KBM-7 (cell line): ENCODE measurements at regions not wholly inside any gene's neighbourhood (a gene's known extent, or its start where the extent isn't known, plus 50 kb on each side); places are given as distances from the start of the nearest gene placed in this dataset.

Experiments
- DNase-seq: peaks from one replicate; pipeline ENCODE4 v3.0.0-alpha.2; 2015
- in situ Hi-C: fragments of 300-500 bp; cut with MboI; formaldehyde crosslinking; loops from 2 replicates; pipeline ENCODE4 v1.14.3; 2020; ENCODE audit warnings: low sequenced_read_pairs, low pct_unique_long_range_greater_than_20kb, mixed read lengths

DNA sequence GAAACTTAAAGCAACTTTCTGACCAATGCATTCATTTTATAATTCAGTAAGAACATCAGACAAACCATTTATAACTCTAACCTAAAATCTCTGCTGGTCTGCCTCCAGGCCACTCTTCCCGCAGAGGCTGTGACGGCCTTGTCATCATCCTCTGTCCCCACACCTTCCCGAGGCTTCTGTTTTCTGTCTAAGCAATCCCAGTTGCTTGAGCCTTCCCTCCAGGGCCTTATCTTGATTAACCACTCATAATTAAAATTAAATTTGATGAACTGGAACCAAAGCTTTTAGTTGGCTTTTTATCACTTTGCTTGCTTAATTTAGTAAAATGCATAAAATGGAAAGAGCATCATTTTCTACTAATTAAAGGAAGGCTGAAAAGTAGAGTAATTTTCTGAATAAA lies 312.4 kb downstream of the DIRAS2 start:
- no peak for DNase-seq
- in situ Hi-C loops = no loop called here

DNA sequence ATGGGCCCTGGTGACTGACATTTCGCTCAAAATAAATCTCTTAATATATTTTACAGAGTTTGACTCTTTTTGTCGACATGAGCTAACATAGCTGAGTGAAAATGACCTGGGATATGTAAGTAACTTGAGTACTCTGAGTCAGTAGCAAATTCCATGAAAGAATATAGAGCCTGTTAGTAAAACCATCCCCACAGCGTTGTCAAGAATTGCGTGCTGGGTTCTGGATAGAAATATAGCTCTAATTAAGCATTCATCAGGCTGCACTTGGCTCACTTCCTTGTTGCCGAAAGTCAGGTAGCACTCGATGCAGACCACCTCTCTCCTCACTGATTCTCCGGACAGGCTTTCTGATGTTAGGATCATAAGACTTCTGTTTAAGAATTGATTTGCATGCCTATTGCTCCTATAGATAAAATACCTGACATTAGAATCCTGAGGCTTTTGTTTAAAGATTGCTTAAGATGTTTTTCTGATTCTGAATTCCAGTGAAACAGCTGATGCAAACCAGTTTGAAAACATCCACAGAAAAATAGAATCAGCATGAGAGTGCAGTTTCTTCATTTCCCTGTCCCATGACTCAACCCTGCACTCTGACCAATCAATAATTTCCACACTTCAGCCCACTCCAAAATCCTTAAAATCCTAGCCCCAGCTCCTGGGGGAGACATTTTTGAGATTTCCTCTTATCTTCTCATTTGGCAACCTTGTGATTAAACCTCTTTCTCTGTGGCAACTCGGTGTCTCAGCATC lies 310.6 kb downstream of the DIRAS2 start:
- in situ Hi-C loops = no loop called here
- DNase-seq = no peak

DNA sequence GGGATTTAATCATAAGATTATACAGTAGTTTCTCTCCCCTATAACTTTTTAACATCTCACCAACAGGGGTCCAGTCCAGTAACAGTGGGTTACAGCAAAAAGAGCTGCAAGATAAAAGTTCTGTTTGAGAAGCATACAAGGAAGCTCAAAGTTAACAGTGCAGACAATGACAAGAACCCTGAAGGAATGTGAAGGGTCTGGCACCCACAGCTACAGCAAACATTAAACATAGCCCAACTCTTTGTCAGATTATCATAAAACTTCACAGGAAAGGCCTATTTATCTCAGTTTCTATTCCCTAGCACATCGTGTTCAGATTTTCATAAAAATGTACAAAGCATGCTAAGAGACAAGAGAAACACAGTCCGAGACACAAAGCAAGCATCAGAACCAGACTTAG lies 309.4 kb downstream of the DIRAS2 start:
- no peak for DNase-seq
- in situ Hi-C loops = no loop called here

DNA sequence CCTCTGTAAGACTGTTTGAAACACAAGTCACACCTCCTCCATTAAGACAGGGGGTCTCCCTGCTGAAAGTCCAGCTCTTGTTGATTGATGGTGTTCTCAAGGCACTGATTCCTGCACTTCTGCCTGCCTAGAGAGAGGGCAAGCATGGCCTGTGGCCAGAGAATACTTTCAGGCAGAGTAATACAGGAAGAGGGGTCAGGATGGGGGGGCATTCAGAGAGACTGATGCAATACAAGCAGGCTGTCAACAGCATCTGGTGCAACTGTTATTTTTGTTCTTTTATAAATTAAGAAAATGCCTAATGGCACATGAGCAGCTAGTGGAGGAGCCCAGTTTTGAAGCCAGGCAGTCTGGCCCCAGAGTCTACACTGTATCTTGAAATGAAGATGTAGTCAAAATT lies 302.2 kb downstream of the DIRAS2 start:
- DNase-seq = no peak
- in situ Hi-C loops = no loop called here

DNA sequence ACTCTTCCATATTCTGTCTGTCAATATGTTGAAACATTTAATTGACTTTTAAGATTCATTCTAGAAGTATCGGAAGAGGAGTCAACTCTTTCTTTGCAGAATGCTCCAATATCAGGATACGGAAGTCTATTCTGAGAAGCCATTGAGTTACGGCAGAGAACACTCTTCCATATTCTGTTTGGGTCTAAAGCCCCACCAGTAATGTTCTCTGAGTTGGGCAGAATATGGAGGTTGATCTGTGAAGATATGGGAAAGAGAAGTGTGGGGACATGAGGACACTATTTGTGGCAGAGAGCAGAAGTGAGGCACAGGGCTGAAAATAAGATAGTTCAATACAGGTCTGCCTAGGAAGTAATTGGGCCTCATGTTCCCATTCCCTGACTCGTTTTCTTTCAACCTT lies 300.0 kb downstream of the DIRAS2 start:
- no peak for DNase-seq
- in situ Hi-C loops = no loop called here

DNA sequence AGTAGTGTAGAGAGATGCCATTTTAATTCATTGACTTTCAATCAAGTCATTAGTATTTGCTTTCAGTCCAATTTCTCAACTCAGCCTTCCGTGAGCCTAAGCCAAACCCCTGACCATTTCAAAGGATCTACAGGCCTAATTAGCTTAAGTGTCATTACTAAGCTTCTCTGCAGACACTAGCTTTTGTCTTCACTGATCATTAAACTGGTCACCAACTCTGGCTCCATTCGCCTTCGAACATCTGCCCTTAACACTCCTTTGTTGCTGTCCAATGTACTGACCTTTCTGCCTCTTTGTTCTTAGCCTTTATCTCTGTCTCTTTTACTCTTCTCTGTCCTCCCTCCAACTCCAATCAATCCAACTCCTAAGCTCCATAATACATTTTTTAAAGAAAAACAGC lies 299.3 kb downstream of the DIRAS2 start:
- DNase-seq = peak; percentile 1
- in situ Hi-C loops = no loop called here

DNA sequence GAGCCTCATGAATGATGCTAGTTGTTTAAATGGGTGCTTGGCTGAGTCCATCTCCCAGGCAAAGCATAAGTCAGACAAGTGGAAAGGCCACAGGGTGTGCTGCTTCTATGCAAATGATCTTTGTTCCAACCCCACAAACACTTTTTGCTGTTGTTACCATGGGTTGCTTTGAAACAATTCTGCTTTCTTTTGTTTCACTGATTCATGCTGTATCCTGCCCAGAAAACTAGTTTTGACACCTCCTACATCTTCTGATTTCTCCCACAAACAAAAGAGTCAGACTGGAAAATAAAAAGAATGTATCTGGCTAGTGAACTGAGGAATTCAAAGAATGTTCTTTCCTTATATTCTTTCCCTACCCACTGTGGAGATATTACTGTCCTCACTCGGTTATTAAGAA lies 298.6 kb downstream of the DIRAS2 start:
- no peak for DNase-seq
- in situ Hi-C loops = no loop called here

DNA sequence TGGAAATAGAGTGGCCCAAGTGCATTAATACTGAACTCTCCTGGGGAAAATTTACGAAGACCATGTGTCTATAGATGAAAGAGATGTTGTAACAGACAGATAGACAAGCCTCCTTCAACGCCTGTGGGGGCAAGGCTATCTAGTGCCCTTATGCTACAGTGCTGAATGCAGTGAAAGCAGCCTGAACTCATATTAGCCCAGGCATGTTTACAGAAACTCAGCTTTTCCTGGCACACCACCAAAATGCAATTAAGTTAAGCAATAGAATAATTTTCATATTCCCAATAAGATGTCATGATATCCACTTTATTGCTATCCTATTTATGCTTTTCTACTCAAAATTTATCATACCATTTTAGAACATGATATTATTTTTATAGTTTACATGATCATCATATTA lies 277.0 kb downstream of the DIRAS2 start:
- in situ Hi-C loops = no loop called here
- no peak for DNase-seq

DNA sequence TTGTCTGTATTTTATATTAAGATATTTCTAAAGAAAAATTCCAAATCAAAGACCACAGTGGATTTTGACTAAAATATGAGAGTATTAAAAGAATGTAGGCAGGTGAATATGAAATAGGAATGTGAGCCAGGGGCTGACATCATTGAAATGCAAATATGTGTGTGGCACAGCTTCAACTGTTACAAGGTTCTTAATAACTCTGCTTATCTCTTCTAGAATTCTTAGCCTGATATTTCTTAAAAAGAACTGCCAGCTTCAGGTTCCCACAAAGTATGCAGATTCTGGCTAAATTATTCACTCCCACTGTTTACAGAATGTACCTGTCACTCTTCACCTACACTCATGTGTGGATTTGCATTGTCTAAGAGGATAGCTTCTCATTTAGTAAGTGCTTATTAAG lies 274.4 kb downstream of the DIRAS2 start:
- in situ Hi-C loops = no loop called here
- DNase-seq = no peak

DNA sequence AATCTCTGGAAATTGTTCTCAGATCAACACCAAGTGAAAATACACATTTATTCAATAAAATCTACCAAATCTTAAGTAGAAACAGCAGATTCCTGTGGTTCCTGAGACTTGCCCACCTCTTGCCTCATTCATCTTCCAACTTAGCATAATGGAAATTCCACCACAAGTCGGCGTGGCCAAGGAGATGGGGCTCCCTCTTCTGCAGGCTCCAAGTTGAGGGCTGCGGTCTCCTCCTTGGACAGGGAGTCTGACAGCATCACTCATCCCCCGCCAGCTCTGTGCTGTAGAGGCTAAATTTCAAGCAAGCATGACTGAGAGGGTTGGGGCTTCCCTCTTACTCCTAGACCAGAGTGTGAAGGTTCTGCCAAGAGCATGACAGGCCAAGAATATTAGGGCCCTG lies 273.7 kb downstream of the DIRAS2 start:
- in situ Hi-C loops = no loop called here

DNA sequence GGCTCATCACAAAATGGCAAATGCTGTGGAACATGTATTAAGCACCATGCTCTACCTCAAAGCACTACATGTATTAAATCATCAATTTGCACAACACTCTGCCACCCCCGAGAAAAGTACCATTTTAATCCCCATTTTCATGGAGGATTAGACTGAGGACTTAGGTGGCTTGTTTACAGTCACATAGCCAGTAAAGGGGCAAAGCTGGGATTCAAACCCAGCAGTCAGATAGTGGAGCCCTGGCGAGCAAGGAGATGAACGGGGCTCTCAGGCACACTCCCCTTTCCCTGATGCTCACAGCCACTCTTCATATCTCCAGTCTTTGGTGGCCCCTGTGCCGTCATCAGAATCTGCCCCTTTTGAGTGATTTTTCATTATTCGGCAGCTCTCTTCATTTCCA lies 262.9 kb downstream of the DIRAS2 start:
- no peak for DNase-seq
- in situ Hi-C loops = no loop called here

More for the DNA sequence above, 273.7 kb downstream of the DIRAS2 start:
- no peak for DNase-seq

DNA sequence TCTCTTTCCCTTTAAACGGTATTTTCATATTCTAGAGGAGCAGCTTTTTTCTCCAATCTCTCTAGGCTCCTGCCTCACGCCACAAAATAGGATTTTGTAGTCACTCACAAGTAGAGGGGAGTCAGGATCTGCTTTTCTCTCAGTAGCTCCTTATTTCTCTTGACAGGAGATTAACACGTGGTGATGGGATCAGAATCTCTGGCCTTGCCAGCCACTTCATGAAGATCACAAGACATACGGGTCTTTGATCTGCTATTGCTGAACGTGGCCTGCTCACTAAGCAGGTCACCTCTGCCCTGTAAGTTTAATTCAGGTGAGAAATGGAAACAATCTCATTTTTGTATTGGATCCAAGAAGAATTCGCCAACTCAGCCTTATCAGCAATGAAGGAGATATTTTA lies 257.5 kb downstream of the DIRAS2 start:
- DNase-seq = no peak
- in situ Hi-C loops = no loop called here

DNA sequence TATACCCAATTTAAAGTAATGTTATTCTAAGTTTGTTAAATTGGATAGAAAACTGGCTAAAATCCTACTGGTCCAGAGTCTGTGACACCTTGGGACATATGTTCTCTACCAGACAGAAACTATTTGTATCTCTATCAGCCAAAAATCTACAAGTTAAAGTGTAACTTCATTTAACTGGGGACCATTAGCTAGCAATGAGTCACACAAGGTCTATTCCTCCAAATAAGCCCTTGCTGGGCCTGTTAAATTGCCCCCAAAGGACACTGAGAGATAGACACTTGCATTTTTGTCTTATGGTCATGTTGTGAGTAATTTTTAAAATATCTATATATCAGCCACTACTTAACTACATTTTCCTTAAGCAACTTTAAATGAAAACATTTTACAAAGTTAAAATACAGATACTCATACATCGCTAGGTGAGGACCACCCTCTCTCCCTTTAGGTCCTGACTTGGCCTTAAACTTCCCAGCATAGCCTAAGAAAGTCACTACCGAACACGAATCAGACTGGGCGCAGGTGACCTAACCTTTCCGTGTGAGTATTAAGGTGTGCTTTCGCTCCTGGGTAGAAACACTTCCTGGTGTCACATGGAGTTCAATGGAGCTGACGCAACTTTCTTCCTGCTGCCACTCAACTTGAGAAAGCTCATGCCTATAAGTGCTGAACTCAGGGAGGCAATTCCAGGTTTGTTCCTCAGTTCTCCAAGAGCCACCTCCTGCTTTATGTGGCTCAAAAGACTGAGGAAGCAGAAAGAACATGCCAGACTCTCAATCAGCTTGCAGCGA lies 249.1 kb downstream of the DIRAS2 start:
- no peak for DNase-seq
- in situ Hi-C loops = no loop called here

DNA sequence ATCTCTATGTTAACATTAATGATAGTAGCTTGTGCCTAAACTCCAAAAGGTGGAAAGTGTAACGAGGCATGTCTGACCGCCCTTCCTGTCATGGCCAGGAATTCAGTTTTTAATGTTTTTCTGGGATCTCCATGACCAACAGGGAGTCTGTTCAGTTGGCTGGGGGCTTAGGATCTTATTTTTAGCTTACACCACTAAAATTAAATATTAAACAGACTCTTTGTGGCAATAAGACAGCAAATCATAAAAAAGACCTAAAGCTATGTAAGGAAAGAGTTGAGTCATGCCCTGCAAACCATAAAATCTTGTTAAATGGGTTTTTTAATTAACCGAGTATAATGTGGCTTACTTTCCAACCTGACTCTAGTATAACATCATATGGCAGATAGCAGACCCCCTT lies 247.8 kb downstream of the DIRAS2 start:
- DNase-seq = no peak
- in situ Hi-C loops = no loop called here

DNA sequence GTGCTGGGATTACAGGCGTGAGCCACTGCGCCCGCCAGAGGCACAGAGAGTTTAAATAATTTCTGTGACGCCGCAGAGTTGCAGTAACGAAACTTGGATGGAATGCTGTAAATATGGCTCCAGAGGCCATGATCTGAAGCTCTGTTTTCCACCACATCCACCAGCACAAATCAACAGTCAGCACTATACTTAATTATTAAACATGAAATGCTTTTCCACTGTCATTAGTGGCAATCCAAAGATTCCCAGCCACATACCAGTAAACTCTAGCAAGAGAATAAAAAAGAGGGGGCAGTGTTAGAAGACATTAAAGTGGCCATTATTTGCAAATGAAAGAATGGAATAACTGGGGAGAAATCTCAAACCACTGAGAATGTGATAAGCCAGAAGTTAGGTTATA lies 242.5 kb downstream of the DIRAS2 start:
- in situ Hi-C loops = no loop called here
- DNase-seq = no peak

DNA sequence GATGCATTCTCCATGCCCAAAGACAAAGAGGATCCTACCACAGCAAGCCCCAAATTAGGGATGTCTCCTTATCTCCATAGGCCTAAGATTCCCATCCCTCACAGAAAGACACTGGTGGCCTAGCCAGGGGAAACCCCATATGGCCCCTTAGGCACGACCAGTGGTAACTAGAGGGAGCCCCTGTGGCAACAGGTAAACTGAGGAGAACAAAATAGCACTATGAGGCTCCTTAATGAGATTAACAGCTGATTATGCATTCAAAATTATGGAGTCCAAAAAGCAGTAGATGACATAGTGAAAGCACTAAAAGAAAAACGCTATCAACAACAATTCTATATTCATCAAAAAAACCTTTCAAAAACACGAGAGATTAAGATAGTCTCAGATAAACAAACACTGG lies 234.0 kb downstream of the DIRAS2 start:
- in situ Hi-C loops = no loop called here
- no peak for DNase-seq

DNA sequence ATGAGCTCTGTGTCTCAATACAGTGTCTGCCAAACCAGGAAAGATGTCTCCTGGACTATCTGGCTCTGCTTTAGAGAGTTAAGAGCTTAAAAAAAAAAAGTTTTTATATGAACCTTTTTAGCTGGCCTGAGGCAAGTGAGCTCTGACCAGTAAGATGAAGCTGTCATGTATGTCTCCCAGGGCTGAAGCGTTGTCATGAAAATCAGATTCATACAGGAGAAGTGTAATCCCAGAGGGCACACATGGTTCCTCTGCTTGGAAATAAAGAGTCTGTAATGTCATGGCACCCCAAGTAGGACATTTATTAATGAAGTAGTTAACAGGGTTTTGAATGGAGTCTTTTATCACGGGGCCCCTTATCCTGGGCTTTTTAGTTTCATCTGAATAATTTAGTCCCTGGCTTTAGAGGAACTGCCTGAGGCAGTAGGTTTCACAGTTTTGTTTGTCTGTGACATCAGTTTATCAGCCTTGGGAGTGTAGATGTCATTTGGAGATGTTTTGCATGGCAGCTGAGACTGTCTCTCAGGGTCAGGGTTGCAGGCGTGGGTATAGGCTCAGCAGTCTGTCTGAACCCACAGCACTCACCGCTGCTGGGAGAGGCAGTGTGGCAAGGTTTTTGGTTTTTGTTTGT lies 223.3 kb downstream of the DIRAS2 start:
- no peak for DNase-seq

DNA sequence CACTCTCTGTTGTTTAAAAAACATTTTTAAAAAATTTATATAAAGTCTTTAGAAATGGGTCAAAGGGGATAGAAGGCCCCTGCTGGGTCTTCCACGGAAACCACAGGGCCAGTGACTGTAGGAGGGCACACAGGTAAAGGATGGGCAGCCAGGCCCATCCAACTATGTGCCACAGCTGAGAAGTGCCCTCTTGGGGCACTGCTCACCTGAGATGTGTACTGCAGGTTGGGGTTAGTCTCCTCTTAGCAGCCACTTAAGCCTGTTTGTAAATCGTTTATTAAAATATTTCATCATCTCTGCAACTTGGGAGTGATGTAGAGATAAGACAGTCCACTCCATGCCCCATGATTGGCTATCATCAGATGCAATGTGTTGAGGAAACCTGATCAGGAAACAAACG lies 222.4 kb downstream of the DIRAS2 start:
- in situ Hi-C loops = no loop called here
- DNase-seq = no peak

More for the DNA sequence above, 223.3 kb downstream of the DIRAS2 start:
- in situ Hi-C loops = no loop called here

DNA sequence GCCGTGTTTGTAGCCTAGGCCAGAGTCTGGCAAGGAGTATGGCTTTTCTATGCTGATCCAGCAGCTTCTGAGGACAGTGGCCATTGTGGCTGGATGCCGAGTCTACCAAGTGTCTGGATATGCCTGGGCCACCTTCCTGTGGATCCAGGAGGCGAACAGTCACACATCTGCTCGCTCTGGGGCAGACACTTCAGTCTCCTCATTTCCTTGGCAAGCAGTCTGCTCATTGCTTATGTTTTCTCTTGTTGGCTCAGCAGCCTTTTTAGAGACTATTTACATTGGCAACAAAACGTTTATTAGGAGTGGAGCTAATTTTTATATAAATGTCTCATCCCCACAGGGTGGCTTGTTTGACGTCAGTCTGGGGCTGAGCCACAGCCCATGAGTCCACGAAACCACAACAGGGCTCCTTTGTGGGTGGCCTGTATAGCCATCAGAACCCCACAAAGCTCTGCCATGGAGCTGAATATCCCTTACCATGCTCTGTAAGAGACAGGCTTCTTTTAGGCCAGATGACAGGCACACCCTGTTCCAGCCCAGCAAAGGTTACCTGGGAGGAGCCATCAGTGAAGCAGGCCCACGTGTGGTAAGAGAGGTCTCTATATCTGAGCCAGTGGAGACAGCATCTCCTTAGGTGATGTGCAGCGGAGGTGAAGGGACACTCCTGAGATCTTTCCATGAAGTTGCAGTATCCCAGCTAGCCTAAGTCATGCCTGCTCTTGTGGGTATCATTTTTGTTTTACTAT lies 221.7 kb downstream of the DIRAS2 start:
- in situ Hi-C loops = no loop called here
- no peak for DNase-seq

DNA sequence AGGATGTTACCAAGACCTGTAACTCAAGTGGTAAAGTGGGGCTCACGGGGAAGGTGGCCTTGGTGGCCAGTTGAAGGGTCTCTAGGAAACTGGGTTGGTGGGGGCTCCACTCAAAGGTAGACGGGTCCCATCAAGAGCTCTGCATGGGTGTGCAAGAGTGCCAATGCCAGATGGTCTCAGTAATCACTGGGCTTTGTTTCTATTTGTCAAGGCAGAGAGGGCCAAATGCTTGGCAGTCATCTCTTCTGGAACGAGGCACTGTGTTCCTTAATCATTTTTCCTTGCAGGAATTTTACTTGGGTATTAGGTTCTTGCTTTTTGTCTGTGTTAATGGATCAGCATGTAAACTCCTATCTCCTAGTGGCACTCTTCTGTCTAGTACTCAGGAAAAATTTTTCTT lies 220.8 kb downstream of the DIRAS2 start:
- in situ Hi-C loops = no loop called here

More for the DNA sequence above, 220.8 kb downstream of the DIRAS2 start:
- no peak for DNase-seq
